ENCODE measurements at regions not wholly inside any gene's neighbourhood (a gene's known extent, or its start where the extent isn't known, plus 50 kb on each side); places are given as distances from the start of the nearest gene placed in this dataset.

GRCh38 chr9:87115785-87116184 lies 168.5 kb upstream of the GAS1 start:
- TF ChIP-seq CTCF (IDR thresholded peaks at IDR 0.05; ENCODE audit: insufficient read depth, low read length) (no peak), POLR2AphosphoS5 (IDR thresholded peaks at IDR 0.05; ENCODE audit: low read depth) (no peak), REST (IDR thresholded peaks at IDR 0.05; ENCODE audit: insufficient replicate concordance, low read depth) (no peak), SPI1 (IDR thresholded peaks at IDR 0.05; ENCODE audit: borderline replicate concordance, low read depth) (no peak)
